Activated CD4-positive, alpha-beta T cell treated with anti-CD3 and anti-CD28 coated beads for 4 hours (primary cell): ENCODE measurements at regions not wholly inside any gene's neighbourhood (a gene's known extent, or its start where the extent isn't known, plus 50 kb on each side); places are given as distances from the start of the nearest gene placed in this dataset.
"Not testable (repeated sequence)": the region's sequence is repeated elsewhere in the genome, so short reads cannot be mapped to it uniquely, and the experiment has no call there.

Experiments used
- DNase-seq, 2 donors: peaks; one replicate each; pipeline ENCODE4 v3.0.0-alpha.2; 2020

DNA sequence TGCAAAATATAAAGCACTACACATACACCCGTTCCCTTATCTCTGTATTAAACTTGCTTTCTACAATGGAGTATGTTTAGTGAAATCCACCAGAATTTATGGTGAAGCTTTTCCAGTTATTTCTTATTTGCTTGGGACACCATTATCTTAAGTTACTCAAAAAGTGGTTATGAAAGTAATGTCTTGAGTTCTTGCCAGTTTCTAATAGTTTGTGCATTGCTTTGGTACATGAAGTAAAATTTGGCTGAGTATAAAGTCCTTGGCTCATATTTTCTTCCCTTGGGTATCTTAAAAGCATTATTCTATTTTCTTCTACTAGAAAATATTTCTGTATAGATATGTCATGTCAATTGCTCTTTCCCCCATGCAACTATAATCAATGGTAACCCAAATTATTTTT is 85.2 kb downstream of the POLR1F start:
- no peak for DNase-seq

- DNase-seq, result no peak
Observed at GRCh38 chr7:19621740-19622139, 87.1 kb downstream of the POLR1F start.

DNA sequence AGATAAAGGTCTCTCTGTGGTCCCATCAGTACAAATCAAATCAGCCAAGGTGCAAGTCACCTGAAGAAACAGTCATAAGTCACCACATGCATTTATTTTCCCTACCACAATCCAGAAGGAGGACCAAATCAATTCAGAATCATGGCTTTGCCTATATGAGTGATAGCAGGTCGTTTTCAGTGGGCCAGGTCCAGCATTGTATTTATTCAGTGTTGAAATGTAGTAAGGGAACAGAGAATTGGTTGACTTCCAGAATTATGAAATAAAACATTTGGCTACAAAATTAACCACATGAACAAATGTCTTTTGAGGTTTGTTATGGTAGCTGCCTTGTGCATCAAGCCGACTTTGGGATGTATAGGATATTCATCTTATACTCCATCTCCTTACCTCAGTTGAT is 88.4 kb downstream of the POLR1F start:
- no peak for DNase-seq

- DNase-seq, result no peak
Observed at GRCh38 chr7:19619122-19619521, 89.7 kb downstream of the POLR1F start.

DNA sequence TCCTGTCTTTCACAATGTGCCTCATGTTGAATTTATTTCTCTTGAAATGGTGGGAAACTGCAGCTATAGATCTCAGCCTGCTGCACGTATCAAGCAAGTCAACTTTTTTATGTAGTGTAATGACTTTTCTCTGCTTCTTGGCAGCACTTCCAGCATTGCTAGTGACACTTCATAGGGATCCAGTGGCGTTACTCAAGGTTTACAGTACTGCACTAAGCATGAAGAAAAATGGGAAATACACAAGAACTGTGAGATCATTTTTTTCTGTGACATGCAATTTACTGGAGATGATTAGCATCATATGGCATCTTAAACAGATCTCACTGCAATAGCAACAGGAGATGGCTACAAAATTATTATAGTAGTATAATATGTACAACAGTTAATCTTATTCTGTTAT is 90.9 kb downstream of the POLR1F start:
- no peak for DNase-seq

DNA sequence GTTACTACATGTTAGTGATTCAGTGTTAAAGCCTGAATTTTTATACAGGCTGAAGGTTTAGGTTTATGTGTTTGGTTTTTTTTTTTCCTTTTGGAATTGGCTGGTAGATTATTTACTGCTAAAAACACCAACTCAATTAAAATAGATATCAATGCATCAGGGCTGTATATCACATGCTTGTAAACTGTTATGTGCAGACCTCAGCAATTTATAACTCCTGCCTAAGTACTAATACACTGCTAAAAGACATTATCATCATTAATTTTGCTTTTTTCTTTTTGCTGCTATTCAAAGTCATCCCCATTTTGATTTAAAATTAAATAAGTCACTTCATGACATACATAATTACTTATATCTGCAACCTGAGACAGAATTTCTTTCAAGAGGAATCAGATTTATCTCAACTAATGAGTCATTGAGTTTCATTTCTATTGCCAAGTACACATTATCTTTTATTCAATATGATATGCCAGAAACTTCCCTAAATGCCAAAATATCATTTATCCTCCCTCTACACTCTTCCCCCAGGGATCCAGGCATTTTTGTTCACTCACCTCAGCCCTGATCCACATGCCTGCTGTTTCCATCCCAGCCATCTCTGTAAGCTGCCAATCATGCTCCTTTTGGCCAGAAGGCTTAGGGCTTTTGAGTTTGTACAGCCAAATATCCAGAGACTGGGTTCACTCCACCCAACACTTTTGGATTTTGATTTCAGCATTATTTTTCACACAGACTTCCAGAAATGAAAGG is 98.5 kb downstream of the POLR1F start:
- DNase-seq, result no peak

DNA sequence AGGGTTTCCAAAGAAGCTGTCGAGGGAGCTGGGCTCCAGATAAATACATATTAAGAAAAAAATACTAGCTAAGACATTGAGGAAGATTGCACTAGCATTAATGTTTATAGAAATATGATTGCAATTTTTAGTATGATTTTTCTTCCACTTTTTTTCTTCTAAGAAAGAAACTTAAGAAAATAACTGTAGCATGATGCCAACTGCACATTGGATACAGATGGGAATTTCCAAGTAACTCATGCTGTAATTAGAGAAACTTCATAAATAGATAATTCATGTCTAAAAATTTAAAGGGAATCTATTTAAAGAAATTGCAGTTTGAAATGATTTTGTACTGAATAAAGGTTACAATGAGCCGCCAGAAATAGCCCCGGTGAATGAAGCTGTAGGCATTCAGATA is 119.4 kb downstream of the POLR1F start:
- no peak for DNase-seq

GRCh38 chr7:19587291-19587690 is 121.5 kb downstream of the POLR1F start:
- DNase-seq, result no peak

DNA sequence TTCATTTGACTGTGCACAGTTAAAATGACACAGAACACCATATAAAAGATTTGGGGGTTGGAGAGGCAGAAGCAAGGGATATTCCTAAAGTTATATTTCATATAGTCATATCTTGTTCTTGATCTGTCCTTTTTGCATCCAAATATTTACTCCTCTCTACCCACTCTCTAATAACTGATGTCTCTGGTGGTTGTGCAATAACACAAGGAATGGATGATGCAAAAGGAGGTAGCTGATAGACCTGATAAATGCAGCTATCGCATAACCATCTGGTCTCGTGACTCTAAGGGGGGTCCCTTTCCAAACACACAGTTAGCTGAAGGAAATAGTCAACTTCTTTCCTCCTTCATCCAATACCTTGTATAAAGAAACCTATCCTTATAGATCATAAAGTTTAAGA is 123.1 kb downstream of the POLR1F start:
- DNase-seq, result no peak

DNA sequence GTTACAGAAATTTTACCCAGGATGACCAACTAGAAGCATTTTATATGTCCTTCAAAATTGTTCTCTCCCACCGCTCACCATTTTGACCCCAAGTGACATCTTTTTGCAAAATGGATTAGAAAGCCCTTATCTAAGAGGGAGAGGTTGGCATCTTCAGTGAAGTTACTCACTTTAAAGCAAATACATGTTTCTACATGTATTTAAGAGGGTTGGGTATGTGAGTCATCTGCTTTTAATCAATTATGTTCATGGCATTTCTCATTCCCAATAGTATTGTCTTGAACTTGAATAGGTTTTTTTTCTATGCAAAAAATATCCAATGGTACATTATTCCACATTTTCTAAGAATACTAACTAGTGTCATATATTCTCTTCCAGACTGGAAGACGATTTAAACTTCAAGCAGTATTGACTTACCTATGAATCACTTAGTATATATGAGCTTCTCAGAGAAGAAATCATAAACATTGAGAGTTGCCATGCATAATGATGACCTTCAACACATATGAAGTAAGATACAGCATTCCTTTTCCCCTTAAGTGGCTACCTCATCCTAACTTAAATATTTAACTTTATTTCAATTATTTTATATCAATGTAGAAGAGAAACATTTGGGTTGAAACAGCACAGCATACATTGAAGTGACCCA is 132.8 kb downstream of the POLR1F start:
- no peak for DNase-seq

- no peak for DNase-seq
Observed at GRCh38 chr7:19574131-19574530, 134.7 kb downstream of the POLR1F start.

DNA sequence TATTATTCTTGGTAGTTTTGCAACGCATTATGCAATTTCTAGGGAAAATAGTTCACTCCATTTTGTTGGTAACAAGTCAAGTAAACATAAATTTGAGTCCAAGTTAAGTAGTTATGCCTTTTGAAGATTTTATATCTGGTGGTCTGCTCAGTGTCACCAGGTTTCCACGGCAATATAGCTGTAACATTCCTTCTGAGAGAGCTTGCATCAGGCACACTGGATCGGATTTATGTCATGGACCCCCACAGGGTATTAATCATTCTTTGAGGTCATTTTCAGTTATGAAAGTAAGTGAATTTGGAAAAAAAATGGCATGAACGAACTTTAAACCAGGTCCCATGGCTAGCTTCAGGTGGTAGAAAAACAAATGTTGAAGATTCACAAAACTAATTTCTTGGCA is 136.3 kb downstream of the POLR1F start:
- DNase-seq, result no peak

GRCh38 chr7:19567011-19567410 is 141.8 kb downstream of the POLR1F start:
- no peak for DNase-seq

DNA sequence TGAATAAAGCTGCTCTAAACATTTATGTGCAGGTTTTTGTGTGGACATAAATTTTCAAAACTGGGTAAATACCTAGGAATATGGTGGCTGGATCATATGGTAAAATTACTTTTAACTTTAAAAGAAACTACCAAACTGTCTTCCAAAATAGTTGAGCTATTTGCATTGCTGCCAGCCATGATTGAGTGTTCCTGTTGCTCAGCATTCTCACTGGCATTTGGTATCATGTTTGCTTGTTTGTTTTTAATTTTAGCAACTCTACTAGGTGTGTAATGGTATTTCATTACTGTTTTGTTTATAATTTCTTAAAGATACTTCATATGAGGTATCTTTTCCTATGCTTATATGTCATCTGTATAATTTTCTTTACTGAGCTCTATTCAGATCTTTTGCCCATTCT is 143.2 kb downstream of the POLR1F start:
- no peak for DNase-seq

DNA sequence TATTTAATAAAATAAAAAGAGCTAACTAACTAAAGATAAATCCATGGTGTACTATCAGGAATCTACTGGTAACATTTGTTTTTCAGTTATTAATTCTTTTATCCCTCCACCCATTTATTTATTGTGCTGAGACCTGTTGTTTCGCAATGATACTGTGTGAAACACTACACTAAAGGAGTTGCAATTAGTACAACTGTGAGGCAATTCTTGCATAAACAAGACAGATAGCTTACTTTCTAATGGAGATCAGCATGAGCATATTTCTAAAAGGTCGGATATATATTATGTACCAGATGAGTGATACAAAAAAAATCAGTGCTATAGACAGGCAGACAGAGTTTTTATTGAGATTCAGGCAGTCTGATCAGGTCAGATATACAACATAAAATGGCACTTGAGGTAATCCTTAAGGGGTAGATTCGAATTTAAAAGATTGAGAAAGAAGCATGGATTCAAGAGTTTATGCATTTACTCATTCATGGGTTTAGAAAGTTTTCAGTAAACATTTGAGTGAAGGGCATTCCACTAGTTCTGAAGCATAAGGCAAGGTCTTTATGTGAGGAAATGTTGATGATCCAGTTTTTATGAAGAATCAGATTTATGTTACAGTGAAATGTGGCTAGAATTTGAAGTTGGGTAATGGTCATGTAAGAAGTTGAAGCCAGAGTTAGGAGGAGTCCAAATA is 147.6 kb downstream of the POLR1F start:
- DNase-seq, result no peak

GRCh38 chr7:19560111-19560883 is 148.5 kb downstream of the POLR1F start:
- DNase-seq, result no peak

GRCh38 chr7:19558527-19558926 is 150.3 kb downstream of the POLR1F start:
- no peak for DNase-seq

- no peak for DNase-seq
Observed at GRCh38 chr7:19557726-19558465, 150.9 kb downstream of the POLR1F start.

DNA sequence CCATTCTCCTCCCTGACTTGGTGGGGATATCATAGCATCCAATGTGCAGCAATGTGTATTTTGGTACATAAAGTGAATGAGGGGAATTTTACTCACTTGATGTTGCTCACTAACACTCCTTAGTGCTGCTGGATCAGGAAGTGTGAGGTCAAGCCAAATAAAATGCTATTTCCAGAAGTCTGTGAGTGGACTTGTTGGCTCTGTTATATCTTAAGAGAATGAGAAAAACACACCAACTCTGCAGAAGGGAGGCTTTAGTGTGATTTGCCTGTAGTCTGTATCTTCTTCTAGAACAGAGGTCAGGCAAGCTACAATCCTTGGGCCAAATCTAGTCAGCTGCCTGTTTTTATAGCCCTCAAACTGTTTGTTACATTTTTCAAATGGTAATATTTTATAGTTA is 154.3 kb downstream of the POLR1F start:
- no peak for DNase-seq

DNA sequence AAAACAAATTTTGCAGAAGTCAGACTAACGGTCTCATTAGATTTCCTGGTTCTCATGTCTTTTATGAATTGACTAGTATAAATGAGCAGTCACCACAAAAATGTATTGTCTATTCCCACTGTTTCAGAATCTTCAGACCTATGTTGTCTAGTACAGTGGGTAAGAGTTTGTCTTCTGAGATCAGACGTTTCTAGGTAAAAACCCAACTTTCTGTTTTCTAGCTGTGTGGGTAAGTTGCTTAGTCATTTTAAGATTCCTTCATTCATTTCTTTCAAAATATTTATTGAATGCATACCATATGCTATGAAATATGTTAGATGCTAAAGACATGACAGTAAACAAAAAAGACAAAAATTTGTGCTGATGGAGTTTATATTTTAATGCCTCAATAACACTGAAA is 156.3 kb downstream of the POLR1F start:
- no peak for DNase-seq

DNA sequence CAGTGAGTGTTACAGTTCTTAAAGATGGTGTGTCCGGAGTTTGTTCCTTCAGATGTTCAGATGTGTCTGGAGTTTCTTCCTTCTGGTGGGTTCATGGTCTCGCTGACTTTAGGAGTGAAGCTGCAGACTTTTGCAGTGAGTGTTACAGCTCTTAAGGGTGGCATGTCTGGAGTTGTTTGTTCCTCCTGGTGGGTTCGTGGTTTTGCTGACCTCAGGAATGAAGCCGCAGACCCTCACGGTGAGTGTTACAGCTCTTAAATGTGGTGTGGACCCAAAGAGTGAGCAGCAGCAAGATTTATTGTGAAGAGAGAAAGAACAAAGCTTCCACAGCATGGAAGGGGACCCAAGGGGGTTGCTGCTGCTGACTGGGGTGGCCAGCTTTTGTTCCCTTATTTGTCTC is 159.6 kb downstream of the POLR1F start:
- DNase-seq, result not testable (repeated sequence)

DNA sequence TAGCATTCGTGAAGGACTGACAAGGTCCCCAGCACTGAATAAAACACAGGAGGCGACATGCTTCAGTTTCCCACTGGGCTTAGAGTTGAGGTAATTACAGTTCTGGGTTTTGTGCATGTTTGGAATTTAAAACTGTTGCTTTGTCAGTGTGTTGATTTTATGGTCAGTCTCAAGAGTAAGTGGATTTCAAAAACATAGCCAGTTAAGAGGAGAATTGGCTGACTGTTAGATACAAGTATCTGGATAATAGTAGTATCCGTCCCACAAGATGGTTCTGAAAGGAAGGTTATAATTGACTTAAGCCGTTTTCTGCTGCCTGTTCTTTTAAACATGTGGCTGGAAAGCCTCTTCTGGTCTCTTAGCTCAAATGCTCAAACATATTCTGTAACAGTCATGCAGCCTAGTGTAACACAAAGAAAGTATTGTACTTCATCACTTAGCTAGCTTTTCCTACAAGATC is 170.9 kb downstream of the POLR1F start:
- no peak for DNase-seq

DNA sequence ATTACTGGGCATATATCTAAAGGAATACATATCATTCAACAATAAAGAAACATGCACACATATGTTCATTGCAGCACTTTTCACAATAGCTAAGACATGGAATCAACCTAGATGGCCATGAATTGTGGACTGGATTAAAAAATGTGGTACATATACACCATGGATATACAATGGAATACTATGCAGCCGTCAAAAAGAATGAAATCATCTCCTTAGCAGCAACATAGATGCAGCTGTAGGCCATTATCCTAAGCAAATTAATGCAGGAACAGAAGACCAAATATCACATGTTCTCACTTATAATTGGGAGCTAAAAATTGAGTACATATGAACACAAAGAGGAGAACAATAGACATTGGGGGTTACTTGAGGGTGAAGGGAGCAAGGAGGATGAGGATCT is 175.6 kb downstream of the POLR1F start:
- no peak for DNase-seq
